ENCODE measurements at regions not wholly inside any gene's neighbourhood (a gene's known extent, or its start where the extent isn't known, plus 50 kb on each side); places are given as distances from the start of the nearest gene placed in this dataset.

DNA sequence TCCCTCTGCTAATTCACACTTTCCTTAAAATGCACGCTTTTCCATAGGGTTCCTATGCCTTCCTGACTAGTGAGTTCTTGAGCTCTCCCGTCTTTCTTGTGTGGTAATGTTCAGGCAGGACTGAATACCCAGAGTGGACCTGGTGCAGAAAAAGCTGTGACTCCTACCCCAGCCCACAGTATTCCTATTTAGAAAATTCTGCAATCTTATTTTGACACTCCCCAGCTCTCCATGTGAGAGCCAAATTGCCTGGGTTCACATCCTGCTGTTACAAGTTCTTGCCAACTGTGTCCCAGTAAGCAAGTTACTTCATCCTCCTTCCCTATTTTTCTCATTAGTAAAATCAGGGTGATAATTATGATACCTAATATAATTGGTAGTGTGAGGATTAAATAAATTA, 290.8 kb upstream of the SLCO3A1 start:
- DNase-seq: no peak

DNA sequence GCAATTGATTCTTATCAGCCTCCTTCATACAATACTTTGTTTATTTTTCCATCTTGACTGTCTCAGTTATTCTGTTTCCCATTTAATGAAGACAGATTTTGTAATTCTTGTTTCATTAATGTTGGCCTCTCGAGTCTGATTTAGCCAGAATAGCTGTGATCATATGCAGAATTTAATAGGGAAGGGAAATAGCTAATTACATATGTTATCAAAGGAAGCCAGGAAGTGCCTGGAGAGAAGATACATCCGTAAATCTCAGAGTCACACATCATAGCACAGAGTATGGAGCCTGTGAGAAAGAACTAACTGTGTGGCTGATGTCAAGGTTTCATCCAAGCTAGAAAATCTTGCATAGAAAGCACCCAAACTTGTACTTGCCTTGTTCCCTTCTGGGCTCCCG, 288.9 kb upstream of the SLCO3A1 start:
- DNase-seq: no peak

DNA sequence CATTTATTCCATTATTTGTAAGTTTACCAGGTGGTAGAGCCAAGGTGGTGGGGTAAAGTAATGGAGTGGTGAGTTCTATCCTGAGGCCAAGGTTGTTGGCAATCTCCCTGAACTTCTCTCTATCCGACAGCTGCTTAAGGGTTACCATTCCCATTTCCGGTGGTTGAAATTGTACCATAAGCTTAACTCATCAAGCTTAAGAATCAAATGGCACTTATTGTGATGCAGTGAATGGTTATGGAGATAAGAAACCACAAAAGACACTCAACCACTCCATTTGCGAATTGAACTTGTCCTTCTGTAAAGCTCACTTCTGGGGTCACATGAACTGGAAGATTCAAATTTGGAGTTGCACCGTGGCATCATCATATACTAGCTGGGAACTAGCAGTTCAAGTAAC, 287.4 kb upstream of the SLCO3A1 start:
- no peak for DNase-seq

DNA sequence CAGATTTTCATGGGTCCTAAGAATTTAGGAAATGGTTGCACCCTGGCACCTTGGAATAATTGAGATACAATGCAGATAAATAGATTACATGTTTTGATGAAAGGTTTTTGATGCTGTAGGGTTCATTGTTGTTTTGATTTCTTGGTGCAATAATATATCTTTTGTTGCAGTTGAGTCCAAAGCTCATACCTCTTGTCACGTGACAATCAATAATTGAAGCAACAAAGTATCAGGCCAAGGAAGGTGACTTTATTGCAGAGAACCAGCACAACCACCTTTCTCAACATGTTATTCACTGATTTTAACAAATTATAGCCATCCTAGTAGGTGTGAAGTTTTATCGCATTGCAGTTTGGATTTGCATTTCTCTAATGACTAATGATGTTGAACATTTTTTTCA, 285.5 kb upstream of the SLCO3A1 start:
- DNase-seq: no peak

DNA sequence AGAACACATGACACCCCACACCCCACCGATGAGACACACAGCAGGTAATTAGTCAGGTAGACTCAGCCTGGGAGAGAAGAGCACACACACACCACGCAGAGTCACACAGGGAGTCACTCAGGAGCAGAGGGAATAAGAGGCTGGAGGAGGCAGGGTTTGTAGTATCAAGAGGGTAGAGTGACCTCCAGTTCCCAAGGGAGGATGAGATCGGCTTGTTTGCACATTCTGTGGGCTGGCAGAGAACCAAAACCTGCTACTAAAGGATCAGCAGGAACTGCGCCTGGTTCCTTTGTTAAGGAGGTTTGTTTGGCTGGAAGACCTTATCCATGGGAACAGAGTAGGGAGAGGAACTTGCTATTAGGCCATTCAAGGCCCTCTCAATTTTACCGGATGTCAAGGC, 281.4 kb upstream of the SLCO3A1 start:
- no peak for DNase-seq

DNA sequence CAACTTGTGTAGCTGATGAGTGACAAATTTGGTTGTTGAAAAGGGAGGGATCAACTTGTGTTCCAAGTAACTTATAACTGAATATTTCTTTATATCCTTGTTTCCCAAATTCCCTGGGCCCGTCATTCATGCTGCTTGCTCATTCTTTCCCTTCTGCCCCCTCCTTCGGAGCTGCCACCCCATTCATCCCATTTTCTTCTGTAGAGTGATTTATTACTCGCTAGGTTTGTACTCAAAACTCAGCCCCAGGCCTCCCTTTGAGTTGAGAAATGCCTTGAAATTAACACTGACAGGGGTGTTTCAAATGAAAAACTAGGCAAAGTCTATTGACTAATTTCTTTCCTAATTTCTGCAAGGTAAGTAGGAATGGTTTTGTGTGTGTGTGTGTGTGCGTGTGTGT, 277.4 kb upstream of the SLCO3A1 start:
- DNase-seq: no peak

DNA sequence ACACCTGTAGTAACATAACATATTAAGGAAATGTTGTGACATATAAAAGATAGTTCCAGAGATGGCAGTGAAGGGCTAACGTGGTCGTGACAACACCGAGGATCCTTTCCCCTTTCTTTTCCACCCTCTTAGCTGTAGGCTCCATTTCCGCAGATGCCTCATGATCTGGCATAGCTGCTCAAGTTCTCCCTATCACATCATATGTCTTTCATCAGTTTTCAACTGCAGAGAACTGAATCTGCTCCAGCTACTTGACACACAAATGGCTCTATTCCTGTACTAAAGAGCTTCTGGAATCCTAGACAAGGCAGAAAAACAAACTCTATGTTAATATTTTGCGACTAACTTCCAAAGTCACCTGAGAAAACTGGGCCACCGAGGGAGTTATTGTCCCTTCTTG, 275.0 kb upstream of the SLCO3A1 start:
- no peak for DNase-seq

DNA sequence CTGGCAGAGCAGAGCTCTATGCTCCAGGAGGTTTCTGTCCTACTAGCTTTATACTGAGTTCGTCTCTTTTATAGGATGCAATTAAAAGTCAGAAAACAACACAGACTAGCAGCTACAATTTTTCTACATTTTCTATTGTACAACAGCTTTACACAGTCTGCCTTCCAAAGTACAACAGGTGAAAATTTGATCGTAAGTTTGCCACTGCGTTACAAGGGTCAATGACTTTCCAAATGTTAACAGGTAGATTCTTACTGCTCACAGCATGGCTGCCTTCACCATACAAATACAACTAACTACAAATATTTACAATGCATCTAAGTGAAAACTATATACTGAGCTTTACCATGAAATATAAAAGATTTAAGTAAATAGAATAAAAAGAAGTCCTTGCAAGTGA, 268.6 kb upstream of the SLCO3A1 start:
- no peak for DNase-seq

DNA sequence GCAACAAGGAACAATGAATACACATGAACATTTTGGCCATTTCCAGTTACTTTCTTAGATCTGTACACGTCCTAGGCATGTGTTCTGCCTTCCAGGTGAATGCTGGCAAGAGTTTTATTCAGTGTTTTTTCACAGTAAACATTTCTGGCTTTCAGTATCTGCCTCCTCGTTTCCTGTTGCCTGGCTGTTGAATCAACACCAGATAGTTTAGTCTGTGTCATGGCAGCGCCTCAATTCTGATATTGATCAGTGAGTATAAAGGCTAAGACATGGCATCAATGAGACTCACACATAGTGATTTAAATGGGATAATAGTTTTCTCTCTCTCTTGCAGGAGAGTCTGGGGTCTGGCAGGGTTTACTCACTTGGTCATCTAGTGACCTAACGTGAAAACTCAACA, 266.9 kb upstream of the SLCO3A1 start:
- DNase-seq: no peak

DNA sequence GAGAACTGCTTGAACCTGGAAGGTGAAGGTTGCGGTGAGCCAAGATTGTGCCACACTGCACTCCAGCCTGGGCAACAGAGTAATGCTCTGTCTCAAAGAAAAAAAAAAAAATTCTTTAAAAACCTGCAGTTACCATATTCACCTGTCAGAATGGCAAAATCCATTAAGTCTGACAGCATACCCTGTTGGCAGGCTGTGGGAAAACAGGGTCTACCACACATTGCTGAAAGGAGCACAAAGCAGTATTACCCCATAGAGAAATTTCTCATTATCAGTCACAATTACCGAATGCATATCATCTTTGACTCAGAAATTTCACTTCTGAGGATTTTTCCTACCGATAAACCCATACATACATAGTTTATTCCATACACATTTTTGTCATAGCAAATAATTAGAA, 264.1 kb upstream of the SLCO3A1 start:
- no peak for DNase-seq

DNA sequence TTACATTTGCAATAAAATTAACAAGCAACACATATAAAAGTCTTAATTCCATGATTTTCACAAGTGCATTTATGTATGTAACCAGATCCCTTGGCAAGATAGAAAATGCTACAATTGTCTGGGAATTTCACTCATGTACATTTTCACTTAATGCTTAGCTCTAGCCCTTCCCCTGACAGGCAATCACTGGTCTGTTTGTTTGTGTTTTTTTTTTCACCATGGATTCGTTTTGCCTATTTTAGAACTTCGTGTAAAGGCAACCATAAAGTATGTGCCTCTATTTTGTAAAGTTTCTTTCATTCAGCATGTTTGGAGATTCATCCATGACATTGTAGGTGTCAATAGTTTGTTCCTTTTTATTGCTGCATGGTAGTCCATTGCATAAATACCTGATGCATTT, 260.9 kb upstream of the SLCO3A1 start:
- DNase-seq: no peak

DNA sequence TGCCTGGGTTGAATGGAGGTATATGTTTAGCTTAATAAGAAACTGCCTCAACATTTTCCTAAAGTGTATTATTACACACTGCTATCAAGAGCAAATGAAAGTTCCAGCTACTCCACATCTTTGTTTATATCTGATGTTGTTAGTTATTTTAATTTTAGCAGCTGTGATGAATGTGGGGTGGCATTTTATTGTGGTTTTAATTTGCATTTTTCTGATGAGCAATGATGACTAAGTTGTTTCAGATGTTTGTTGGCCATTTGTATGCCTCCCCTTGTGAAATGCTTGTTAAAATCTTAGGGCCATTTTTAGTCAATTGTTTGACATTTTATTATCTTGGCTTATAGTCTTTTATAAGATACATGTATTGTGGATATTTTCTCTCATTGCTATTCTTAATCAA, 260.4 kb upstream of the SLCO3A1 start:
- no peak for DNase-seq

DNA sequence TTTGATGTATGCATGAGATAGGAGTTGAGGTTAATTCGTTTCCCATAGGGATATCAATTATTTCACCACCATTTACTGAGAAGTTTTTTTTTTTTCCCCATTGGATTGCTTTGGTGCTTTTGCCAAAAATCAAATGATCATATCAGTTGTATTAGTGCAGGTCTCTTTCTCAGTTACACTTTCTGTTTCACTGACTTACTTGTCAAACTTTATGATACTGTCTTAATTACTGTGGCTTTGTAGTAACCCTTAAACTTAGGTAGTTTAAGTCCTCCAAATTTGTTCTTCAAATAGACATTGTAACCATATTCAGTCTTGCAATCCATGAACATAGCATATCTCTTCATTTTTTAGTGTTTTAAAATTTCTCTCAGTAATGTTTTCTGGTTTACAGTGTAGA, 259.9 kb upstream of the SLCO3A1 start:
- no peak for DNase-seq

DNA sequence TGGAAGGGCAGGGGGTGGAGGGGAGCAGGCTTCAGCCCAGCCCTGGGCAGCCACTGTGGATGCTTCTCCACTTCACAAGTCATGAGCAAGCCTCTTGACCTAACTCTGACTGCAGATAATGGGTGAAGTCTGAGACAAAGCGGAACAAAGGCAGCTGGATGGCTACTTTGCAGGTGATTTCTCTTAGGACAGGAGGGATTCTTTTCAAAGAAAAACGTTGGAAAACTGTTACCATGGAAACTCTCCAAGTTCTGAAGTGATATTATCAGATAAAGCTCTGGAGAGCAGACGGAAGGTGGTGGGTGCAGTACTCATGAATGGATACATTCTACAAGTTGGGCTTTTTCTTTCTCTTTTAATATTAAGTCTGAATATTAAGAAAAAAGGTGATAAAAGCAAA, 254.2 kb upstream of the SLCO3A1 start:
- no peak for DNase-seq

DNA sequence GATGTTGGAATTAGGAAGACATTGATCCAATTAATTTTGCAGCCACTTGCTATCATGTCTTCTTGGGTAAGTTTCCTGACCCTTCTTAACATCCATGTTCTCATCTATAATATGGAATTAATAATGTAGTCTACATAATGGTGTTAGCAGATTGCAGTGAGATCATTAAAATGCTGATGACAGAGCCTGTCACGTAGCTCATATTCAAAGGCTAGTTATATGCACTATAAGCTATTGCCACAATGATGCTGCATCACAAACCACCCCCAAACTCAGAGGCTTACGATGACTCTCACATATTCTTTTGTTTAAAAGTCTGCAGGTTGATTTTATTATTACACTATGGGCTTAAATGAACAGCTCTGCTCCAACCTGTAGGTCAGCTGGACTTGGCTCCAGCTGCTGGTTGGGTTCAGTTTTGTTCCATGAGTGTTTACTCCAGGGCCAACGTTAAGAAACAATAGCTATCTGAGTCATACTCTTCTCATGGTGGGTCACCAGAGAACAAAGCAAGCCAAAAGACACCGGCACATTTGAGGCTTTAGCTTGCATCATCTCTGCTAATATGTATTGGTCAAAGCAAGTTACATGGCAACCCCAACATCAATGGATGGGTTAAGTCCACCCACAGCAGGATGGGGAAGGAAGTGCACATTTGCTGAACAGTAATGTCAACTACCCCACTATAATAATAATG, 250.0 kb upstream of the SLCO3A1 start:
- DNase-seq: no peak

DNA sequence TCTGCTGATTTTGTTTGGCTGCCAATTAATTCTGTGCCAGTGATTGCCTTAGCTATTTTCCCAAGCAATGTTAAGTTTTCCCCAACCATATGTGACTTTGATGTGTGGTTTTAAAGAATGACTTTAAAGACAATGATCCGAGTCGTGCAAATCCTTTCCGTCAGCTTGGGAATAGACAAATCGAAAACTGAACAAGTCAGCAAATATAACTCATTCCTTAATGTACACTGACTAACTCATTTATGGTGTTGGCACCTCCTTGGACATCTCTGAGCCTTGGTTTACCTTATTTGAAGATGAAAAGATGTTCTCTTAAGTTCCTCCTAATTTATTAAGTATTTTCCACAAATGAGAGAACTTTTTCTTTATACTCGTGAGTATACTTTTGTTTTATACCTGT, 249.4 kb upstream of the SLCO3A1 start:
- no peak for DNase-seq

DNA sequence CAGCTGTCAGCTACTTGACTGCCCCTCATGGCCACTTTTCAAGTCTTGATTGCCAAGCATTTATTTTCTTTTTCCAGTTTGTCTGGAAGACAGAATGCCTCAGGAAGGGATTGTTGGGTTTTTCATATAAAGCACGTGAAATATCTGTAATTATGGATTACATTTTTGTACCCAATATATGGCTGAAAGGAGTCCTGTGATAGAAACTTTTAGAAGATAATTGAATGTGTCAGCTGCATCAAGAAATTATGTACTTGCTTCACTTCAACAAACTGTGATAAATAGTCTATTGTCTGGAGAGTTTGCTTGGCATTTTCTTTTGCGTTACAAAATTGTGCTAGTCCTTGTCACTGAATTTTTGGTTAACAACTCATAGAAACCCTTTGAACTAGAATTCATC, 247.9 kb upstream of the SLCO3A1 start:
- DNase-seq: no peak

DNA sequence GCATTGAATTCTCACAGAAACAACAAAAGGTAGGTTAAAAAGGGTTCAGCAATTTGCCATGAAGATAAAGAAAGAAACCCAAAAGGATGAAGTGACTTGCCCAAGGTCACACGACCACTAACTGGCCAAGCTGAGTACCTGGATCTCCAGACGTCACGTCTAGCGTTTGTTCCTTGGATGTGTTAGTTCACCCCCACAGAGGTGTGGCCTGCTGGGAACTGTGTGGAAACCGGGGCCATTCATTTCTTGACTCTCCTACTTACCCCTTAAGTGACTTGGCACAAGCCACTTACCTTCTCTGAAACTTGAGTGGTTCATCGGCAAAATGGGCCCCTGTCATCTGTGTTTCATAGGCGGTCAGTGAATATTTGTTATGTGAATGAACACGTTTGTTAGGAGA, 244.3 kb upstream of the SLCO3A1 start:
- DNase-seq: no peak

DNA sequence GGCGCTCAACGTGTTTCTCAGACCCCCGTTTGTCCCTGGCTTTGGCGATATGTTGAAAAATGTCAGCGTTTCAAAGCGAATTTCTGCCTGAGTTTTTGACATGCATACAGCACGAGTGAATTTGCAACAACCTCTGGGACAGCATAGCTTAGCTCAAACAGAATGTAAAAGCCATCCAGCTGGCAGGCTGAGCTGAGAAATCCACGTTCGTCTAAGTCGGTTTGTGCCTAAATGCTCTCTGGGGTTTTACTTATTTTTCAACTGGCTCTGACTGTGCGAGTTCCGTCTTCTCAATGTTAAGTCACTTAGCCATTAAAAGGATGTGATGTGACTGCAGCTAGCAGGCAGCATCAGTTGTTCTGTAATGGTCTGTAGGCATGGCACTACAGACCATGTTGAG, 243.5 kb upstream of the SLCO3A1 start:
- DNase-seq: no peak

DNA sequence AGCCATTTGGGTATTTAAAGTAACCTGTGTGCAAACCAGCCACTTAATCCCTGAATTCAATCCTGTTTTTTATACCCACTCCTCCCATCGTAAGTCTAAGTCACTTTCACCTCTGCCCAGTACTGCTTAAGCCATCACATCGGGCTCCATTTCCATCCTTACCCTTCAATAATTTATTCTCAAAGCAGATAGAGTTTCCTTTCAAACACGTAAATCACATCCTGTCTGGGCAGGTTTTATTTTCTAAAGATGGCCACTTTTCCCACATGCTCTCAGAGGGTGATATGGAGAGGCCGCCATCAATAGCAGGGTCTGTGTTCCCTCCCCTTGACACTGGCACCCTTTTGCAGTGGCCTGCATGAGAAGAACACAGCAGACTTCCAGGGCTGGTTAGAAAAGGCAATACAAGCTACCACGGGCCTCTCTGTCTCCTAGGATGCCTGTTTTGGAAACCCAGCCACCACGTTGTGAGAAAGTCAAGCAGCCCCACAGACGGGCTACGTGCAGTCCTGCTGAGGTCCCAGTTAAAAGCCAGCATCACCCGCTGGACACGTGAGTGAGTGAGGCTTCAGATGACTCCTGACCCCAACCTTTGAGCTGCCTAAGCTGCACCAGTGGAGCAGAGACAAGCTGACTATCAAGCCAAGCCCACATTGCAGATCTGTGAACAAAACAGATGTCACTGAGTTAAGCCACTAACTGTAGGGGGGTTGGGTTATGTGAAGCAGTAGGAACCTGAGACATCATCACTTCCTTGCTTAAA, 241.8 kb upstream of the SLCO3A1 start:
- no peak for DNase-seq

DNA sequence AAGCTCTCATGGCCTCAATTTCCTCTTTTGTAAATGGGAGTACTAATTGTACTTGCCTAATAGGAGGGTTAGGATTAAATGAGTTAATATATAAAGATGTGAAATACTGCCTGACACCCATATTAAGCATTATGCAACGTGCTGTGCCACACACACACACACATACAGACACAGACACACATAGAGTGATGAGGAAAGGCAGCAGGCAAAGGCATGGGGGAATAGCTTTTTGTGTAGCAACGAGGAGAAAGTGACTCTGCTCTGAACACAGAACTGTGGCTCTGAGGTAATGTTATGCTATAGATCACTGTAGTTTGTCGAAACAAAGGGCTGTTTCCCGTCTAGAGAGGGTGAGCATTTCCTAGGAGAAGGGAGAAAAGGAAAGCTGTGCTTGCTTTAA, 233.3 kb upstream of the SLCO3A1 start:
- DNase-seq: no peak

DNA sequence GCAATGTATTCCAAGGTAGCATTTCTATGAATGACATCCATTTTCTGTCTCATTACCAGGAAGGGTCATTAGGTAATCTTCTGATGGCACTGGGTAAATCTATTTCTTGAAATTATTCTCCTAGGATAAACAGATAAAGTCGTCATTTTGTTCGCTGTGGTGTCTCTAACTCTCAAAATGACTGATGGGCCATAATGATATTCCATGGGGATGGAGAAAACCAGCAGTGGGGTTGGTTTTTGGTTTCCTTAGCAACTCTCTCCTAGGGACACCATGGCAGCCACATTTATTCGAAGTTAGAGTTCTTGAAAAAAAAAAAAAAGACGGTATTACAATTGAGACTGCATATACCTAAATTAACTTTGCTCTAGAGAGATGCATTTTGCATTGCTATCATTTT, 231.3 kb upstream of the SLCO3A1 start:
- DNase-seq: no peak

DNA sequence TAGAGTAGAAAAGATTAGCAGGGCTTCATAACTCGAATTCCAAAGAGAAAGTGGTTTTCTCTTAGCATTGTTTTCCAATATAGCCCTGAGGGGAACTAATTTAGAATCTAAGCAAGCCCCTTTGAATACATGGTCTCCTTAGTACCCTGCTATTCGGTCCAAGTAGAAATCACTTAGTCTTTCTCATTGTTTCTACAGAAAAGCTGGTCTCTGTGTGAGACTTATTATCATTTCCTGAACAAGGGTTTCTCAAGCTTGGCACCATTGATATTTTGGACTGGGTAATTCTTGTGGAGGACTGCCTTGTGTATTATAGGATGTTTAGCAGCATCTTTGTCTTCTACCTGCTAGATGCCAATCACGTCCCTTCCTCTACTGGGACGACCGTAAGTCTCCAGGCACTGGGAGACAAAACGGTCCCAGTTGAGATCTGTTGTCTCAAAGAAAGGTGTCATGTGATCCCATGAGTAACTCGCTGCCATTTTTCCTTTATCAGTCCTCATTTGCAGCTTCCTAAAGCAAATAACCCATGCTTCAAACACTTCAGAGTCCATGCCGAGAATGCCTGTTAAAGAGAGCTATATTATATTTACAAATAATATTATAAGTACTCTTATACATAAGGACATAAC, 230.7 kb upstream of the SLCO3A1 start:
- no peak for DNase-seq

DNA sequence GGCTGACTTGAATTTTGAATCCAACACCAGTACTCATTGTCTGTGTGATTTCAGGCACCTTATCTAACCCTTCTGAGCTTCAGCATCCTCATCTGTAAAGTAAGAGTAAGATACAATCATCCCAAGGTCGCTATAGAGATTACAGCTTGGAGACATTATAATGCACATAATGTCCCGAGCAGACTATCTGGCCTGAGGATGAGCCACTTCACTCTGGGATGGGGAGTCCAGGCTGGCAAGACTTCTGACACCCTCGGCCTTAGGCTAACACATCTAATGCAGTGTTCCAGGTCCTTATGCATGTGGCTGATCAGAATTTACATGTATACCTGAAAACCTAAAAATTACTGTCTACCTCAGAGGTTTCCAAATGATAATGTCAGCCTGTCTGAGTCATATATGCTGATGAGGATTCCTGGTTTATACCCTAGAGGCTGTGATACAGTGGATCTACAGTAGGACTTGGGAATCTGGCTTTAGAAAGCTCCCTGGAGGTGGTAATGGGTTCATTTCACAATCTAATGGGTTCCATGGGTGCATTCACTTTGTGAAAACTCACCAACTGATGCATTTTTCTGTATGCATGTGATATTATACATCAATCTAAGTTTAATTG, 229.0 kb upstream of the SLCO3A1 start:
- no peak for DNase-seq

Measured in activated CD8-positive, alpha-beta memory T cell treated with anti-CD3 and anti-CD28 coated beads, Interleukin-2, amount 50 U/mL, for 48 hours (primary cell).